ENCODE measurements at regions not wholly inside any gene's neighbourhood (a gene's known extent, or its start where the extent isn't known, plus 50 kb on each side); places are given as distances from the start of the nearest gene placed in this dataset.

GRCh38 chr14:104293231-104293841 is 154.9 kb downstream of the KIF26A start:
- TF ChIP-seq NR2C2 (CRISPR knock-in tag; IDR thresholded peaks at IDR 0.05) = no peak
- TF ChIP-seq TP53 (CRISPR knock-in tag; IDR thresholded peaks at IDR 0.05) = no peak
- no peak for TF ChIP-seq ELF4 (CRISPR knock-in tag; IDR thresholded peaks at IDR 0.05; ENCODE audit: low read depth)
- no peak for TF ChIP-seq ATF2 (CRISPR knock-in tag; IDR thresholded peaks at IDR 0.05; ENCODE audit: borderline replicate concordance, low read depth)
- no peak for TF ChIP-seq CDX4 (CRISPR knock-in tag; IDR thresholded peaks at IDR 0.05; ENCODE audit: borderline replicate concordance)
- no peak for TF ChIP-seq CBFB (CRISPR knock-in tag; IDR thresholded peaks at IDR 0.05; ENCODE audit: low read depth)
- TF ChIP-seq CREM (CRISPR knock-in tag; IDR thresholded peaks at IDR 0.05) = no peak
- CTCF ChIA-PET = interaction anchor here (0.6 to 2.0 kb wide), 10 partner anchors 9 to 375 kb away, joined by 3 to 10 read pairs (median 4); no protein-coding TSS in a partner anchor
- peaks cover 52% of the 10 kb centered on the region for H3K4me1 Mint-ChIP-seq
- ATAC-seq (no peak), DNase-seq (ENCODE audit: low spot score) (peak; percentile 9)
- H3K9me3 Mint-ChIP-seq = peaks cover 12% of the 10 kb centered on the region
- POLR2A ChIA-PET = no interaction called here
- H3K36me3 Mint-ChIP-seq = no peaks in the 10 kb centered on the region
- no peaks in the 10 kb centered on the region; the same call in 1 of the 2 replicates for H3K27me3 Mint-ChIP-seq (ENCODE audit: low read depth)
- no peak overlapping the region for H3K4me3 Mint-ChIP-seq
- no peak overlapping the region for H3K27ac Mint-ChIP-seq

GRCh38 chr14:104293851-104294627 is 155.7 kb downstream of the KIF26A start:
- no peaks in the 10 kb centered on the region for H3K36me3 Mint-ChIP-seq
- peak; percentile 39 for DNase-seq (ENCODE audit: low spot score)
- H3K4me1 Mint-ChIP-seq = peaks cover 48% of the 10 kb centered on the region
- H3K9me3 Mint-ChIP-seq = peaks cover 5% of the 10 kb centered on the region
- TF ChIP-seq MAX (CRISPR knock-in tag; IDR thresholded peaks at IDR 0.05) (0 out of 2 replicates have a peak, but pooled peaks have one; percentile 17), ZNF423 (CRISPR knock-in tag; IDR thresholded peaks at IDR 0.05) (peak; percentile 23; the same call in 1 of the 2 replicates), NR1H2 (CRISPR knock-in tag; IDR thresholded peaks at IDR 0.05) (no peak)
- ChIA-PET POLR2A (no interaction called here), CTCF (interaction anchor here (0.6 to 2.0 kb wide), 10 partner anchors 9 to 218 kb away, joined by 3 to 10 read pairs (median 4); no protein-coding TSS in a partner anchor)
- H3K4me3 Mint-ChIP-seq = no peak overlapping the region
- H3K27me3 Mint-ChIP-seq (ENCODE audit: low read depth) = no peaks in the 10 kb centered on the region; the same call in 1 of the 2 replicates
- H3K27ac Mint-ChIP-seq = no peak overlapping the region
- ATAC-seq = no peak

GRCh38 chr14:104294628-104294982 is 156.2 kb downstream of the KIF26A start:
- ChIA-PET CTCF (interaction anchor here (0.9 to 1.9 kb wide), 7 partner anchors 8 to 219 kb away, joined by 3 to 9 read pairs (median 3); no protein-coding TSS in a partner anchor), POLR2A (no interaction called here)
- H3K9me3 Mint-ChIP-seq = no peaks in the 10 kb centered on the region
- no peaks in the 10 kb centered on the region for H3K36me3 Mint-ChIP-seq
- H3K4me1 Mint-ChIP-seq = peaks cover 42% of the 10 kb centered on the region
- no peak overlapping the region for H3K4me3 Mint-ChIP-seq
- no peaks in the 10 kb centered on the region; the same call in 1 of the 2 replicates for H3K27me3 Mint-ChIP-seq (ENCODE audit: low read depth)
- ATAC-seq (no peak), DNase-seq (ENCODE audit: low spot score) (peak; percentile 7)
- no peak overlapping the region for H3K27ac Mint-ChIP-seq
- TF ChIP-seq GTF2I (CRISPR knock-in tag; conservative IDR thresholded peaks at IDR 0.05) (no peak), ZNF671 (CRISPR knock-in tag; IDR thresholded peaks at IDR 0.05) (no peak), ZNF121 (CRISPR knock-in tag; IDR thresholded peaks at IDR 0.05) (no peak), CTCF (IDR thresholded peaks at IDR 0.05) (no peak), HMGXB4 (CRISPR knock-in tag; IDR thresholded peaks at IDR 0.05) (no peak), FOXJ3 (CRISPR knock-in tag; IDR thresholded peaks at IDR 0.05; ENCODE audit: borderline replicate concordance) (no peak), HMGA2 (CRISPR knock-in tag; IDR thresholded peaks at IDR 0.05) (no peak), ATF2 (CRISPR knock-in tag; IDR thresholded peaks at IDR 0.05; ENCODE audit: borderline replicate concordance, low read depth) (no peak), ARID4B (CRISPR knock-in tag; IDR thresholded peaks at IDR 0.05; ENCODE audit: borderline replicate concordance) (no peak)

Data from WTC11 (cell line).